ENCODE measurements at regions not wholly inside any gene's neighbourhood (a gene's known extent, or its start where the extent isn't known, plus 50 kb on each side); places are given as distances from the start of the nearest gene placed in this dataset.

DNA sequence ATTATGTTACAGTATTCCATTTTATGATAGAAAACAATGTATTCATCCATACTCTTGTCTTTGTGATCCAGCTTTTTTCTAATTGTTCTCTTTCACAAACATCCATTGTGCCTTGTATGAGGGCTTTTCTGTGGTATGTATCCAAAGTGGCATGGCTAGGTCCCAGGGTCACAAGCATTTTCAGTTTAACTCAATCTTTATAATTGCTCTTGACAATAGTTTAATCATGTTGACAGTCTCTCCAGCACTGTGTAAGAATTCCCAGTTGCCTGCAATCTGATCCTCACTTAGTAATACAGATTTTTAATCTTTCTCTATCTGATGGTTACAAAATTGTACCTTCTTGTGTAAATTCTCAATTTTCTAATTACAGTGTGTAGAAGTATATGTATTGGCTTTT lies 533.4 kb downstream of the NEBL start:
- TF ChIP-seq, protein P1, sequence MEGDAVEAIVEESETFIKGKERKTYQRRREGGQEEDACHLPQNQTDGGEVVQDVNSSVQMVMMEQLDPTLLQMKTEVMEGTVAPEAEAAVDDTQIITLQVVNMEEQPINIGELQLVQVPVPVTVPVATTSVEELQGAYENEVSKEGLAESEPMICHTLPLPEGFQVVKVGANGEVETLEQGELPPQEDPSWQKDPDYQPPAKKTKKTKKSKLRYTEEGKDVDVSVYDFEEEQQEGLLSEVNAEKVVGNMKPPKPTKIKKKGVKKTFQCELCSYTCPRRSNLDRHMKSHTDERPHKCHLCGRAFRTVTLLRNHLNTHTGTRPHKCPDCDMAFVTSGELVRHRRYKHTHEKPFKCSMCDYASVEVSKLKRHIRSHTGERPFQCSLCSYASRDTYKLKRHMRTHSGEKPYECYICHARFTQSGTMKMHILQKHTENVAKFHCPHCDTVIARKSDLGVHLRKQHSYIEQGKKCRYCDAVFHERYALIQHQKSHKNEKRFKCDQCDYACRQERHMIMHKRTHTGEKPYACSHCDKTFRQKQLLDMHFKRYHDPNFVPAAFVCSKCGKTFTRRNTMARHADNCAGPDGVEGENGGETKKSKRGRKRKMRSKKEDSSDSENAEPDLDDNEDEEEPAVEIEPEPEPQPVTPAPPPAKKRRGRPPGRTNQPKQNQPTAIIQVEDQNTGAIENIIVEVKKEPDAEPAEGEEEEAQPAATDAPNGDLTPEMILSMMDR (IDR thresholded peaks at IDR 0.05) = no peak
- no peaks in the 10 kb centered on the region for H3K9me3 ChIP-seq
- intact Hi-C loops (cut with DNase I) = no loop called here
- ATAC-seq (no peak), FAIRE-seq (no peak), DNase-seq (no peak)
- H3K27me3 ChIP-seq = no peaks in the 10 kb centered on the region
- no peak overlapping the region for H3K4me3 ChIP-seq
- H3K36me3 ChIP-seq = no peaks in the 10 kb centered on the region
- H3K4me1 ChIP-seq = no peaks in the 10 kb centered on the region
- no peak overlapping the region for H3K27ac ChIP-seq

DNA sequence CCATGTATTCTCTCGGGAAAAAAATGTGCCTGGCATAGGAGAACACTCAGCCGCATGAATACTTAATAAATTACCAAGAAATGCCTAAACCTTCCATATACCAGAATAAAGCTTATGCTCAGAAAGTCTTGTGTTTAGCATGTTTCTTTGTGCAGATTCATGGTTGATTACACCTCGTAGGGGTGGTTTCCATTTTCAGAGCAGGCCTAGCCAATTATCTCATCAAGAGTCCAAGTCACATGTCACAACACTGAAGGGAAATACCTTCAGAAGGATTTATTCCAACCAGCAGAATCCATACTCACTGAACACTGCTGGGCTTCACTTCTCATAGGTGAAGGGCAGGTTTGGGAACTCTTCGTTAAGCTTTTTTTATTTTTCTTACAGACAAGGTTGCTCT lies 539.7 kb downstream of the PLXDC2 start:
- H3K9me3 ChIP-seq = no peaks in the 10 kb centered on the region
- H3K27me3 ChIP-seq = no peaks in the 10 kb centered on the region
- H3K4me1 ChIP-seq = no peaks in the 10 kb centered on the region
- no peaks in the 10 kb centered on the region for H3K36me3 ChIP-seq
- H3K27ac ChIP-seq = no peak overlapping the region
- no peak overlapping the region for H3K4me3 ChIP-seq
- DNase-seq (no peak), ATAC-seq (no peak), FAIRE-seq (no peak)
- intact Hi-C loops (cut with DNase I) = no loop called here
- WGBS, 2 donors = 50 to 63% methylated on average over 4 of the region's 4 CpGs
- TF ChIP-seq, protein P1 (IDR thresholded peaks at IDR 0.05) = no peak

DNA sequence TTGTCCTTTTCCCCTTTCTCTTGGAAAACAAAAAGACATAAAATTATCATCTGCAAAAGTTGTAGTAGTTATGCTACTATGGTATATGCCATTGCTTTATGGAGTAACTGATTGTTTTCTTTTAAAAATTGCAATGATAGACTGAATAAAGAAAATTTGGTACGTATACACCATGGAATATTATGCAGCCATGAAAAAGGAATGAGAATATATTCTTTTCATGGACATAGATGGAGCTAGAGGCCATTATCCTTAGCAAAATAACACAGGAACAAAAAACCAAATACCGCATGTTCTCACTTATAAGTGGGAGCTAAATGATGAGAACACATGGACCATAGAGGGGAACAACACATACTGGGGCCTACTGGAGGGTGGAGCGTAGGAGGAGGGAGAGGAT lies 538.8 kb downstream of the PLXDC2 start:
- FAIRE-seq = no peak
- no peaks in the 10 kb centered on the region for H3K27me3 ChIP-seq
- H3K4me1 ChIP-seq = no peaks in the 10 kb centered on the region
- no peak overlapping the region for H3K4me3 ChIP-seq
- no peak for ATAC-seq
- H3K36me3 ChIP-seq = no peaks in the 10 kb centered on the region
- no peak overlapping the region for H3K27ac ChIP-seq
- DNase-seq = no peak
- H3K9me3 ChIP-seq = no peaks in the 10 kb centered on the region
- intact Hi-C loops (cut with DNase I) = no loop called here
- TF ChIP-seq, protein P1 (IDR thresholded peaks at IDR 0.05) = no peak
- WGBS, 2 donors = 63 to 77% methylated on average over 3 of the region's 3 CpGs

DNA sequence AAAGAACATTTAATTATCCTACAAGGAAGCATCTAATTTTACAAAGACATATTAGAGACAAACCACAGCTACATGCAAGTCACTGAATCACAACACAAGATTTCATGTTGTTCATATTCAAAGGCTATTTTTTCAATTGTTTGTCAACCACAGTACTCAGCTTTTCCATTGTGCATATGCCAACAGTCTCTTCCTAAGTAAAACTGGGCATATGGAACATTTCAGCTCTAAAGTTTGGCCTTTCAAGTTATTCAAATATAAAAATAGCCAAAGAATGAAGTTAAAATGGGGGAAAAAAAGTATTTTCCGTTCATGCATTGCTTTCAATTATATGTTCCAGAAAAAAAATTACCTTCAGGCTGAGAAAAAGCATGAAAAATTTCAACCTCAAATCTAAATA lies 537.9 kb downstream of the PLXDC2 start:
- 72 to 83% methylated on average over 1 of the region's 1 CpG for WGBS, 2 donors
- no peak overlapping the region for H3K27ac ChIP-seq
- intact Hi-C loops (cut with DNase I) = no loop called here
- TF ChIP-seq, protein P1 (IDR thresholded peaks at IDR 0.05) = no peak
- no peaks in the 10 kb centered on the region for H3K36me3 ChIP-seq
- ATAC-seq = no peak
- H3K4me3 ChIP-seq = no peak overlapping the region
- DNase-seq = no peak
- H3K9me3 ChIP-seq = no peaks in the 10 kb centered on the region
- FAIRE-seq = no peak
- no peaks in the 10 kb centered on the region for H3K27me3 ChIP-seq
- H3K4me1 ChIP-seq = no peaks in the 10 kb centered on the region

DNA sequence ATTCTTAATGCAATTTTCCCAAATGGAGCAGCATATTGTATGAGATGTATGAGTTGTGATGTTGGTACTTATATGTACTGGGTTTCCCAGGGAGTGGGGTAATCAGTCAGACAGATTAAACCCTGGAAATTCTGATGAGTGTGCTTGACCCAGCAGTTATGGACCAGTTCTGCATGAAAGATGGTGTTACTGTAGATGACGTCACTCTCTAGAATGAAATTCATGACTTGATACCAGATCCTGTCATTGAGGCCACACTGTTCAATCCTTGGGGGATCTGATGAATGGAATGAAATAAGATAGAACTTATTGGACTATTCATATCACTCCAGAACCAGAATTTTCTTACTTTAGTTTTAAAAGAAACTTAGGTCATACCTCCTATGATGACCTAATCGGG lies 534.3 kb downstream of the PLXDC2 start:
- H3K27me3 ChIP-seq = no peaks in the 10 kb centered on the region
- H3K36me3 ChIP-seq = no peaks in the 10 kb centered on the region
- no peak for FAIRE-seq
- DNase-seq = no peak
- H3K4me3 ChIP-seq = no peak overlapping the region
- no peaks in the 10 kb centered on the region for H3K9me3 ChIP-seq
- no peak for ATAC-seq
- intact Hi-C loops (cut with DNase I) = no loop called here
- 75 to 91% methylated on average over 2 of the region's 2 CpGs for WGBS, 2 donors
- H3K27ac ChIP-seq = no peak overlapping the region
- H3K4me1 ChIP-seq = no peaks in the 10 kb centered on the region
- TF ChIP-seq, protein P1 (IDR thresholded peaks at IDR 0.05) = no peak

Measured in pancreas (tissue), 10 donors.